GM06990 (cell line): ENCODE measurements at regions not wholly inside any gene's neighbourhood (a gene's known extent, or its start where the extent isn't known, plus 50 kb on each side); places are given as distances from the start of the nearest gene placed in this dataset.

Source experiments
- DNase-seq: peaks from one replicate; pipeline ENCODE4 v3.0.0-alpha.2; 2011; ENCODE audit not compliant: insufficient read length; ENCODE audit errors: extremely low read depth
- H3K27me3 ChIP-seq: replicated peaks from 2 replicates; pipeline ENCODE4 v1.6.0; 2011; ENCODE audit warnings: low read length; ENCODE audit not compliant: control insufficient read depth, insufficient read depth
- H3K36me3 ChIP-seq: 2 replicates; pipeline ENCODE4 v1.5.1; 2011; ENCODE audit warnings: low read length; ENCODE audit not compliant: control insufficient read depth, insufficient read depth
- H3K4me3 ChIP-seq: replicated peaks from 2 replicates; pipeline ENCODE4 v1.5.1; 2011; ENCODE audit warnings: low read depth, mild to moderate bottlenecking, control low read depth, low read length
- TF ChIP-seq, protein P1 (sequence below): IDR thresholded peaks from 2 replicates; pipeline ENCODE4 v1.5.1; 2011; ENCODE audit warnings: low read length, control low read depth, mild to moderate bottlenecking, inconsistent platforms; ENCODE audit not compliant: insufficient read depth, poor library complexity, severe bottlenecking

DNA sequence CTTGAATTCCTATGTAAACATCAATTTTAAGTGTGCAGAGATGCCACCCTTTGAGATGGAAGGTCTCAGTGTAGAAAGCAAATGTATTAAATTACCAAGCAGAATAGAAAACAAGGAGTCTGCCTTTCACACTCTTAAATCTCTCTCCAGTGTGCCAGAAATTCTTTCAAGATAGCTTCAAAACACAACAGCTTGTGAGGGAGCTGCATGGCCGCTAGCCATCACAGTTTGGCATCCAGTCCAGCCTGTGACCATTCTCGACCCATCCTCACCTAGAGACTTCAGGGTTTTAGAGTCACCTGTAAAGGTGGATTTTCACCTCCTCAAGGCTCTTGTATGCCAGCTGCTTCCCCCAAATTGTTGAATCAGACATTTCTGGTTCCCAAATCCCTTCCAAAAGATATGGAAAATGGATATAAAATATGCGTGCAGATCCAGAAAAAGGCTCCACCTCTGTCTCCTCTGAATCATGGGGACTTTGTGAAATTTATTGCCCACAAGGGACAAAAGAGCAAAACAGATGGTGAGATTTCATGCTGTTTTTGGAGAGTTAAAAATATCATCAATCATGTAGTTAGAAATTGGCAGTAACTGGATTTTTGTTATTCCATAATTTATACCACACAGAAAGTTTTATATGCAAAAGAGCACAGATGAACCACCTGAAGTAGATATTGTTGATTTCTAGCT, 114.2 kb upstream of the THRB start:
- TF ChIP-seq, protein P1, sequence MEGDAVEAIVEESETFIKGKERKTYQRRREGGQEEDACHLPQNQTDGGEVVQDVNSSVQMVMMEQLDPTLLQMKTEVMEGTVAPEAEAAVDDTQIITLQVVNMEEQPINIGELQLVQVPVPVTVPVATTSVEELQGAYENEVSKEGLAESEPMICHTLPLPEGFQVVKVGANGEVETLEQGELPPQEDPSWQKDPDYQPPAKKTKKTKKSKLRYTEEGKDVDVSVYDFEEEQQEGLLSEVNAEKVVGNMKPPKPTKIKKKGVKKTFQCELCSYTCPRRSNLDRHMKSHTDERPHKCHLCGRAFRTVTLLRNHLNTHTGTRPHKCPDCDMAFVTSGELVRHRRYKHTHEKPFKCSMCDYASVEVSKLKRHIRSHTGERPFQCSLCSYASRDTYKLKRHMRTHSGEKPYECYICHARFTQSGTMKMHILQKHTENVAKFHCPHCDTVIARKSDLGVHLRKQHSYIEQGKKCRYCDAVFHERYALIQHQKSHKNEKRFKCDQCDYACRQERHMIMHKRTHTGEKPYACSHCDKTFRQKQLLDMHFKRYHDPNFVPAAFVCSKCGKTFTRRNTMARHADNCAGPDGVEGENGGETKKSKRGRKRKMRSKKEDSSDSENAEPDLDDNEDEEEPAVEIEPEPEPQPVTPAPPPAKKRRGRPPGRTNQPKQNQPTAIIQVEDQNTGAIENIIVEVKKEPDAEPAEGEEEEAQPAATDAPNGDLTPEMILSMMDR, result no peak

DNA sequence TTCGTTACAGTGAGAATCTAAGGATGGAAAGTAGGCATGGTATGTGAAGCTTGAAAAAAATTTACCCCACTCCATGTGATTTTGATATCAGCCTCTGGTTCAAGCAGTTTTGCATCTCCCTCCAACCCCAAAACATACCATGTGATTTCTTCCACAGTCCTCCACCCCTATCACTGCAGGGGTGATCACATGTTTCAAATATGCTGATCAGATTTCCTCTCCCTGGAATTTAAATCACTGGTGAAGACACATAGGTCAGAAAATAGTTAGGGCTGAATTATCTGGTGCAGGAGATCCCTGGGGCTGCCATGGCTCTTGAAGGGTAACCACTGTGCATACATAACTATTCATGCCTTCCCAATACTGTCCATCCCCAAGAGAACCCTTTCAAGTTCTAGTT, 119.7 kb upstream of the THRB start:
- no peaks in the 10 kb centered on the region for H3K36me3 ChIP-seq
- H3K4me3 ChIP-seq, result no peak overlapping the region
- H3K27me3 ChIP-seq, result no peaks in the 10 kb centered on the region
- DNase-seq, result no peak
- TF ChIP-seq, protein P1, result no peak

More for the DNA sequence above, 114.2 kb upstream of the THRB start:
- H3K27me3 ChIP-seq, result no peaks in the 10 kb centered on the region
- no peaks in the 10 kb centered on the region for H3K36me3 ChIP-seq
- H3K4me3 ChIP-seq, result no peak overlapping the region
- no peak for DNase-seq

DNA sequence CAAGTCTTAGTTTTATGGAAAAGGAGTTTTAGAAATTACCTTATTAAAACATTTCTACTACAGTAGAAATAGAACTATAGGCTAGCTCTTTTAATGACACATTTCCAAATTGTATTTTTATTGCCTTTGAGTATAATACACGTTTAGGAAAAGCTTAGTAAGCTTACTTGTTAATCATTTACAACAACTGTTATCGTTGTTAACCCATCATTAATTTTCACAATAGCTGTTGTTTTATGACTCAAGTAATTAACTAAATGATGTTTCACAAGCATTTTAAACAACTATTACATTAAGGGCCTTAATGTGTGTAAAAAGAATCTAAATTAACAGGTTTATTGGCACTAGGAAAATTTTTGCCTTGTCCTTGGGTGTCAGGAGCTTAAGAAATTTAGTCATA, 120.5 kb upstream of the THRB start:
- H3K36me3 ChIP-seq, result no peaks in the 10 kb centered on the region
- no peak for DNase-seq
- TF ChIP-seq, protein P1, result no peak
- H3K4me3 ChIP-seq, result no peak overlapping the region
- H3K27me3 ChIP-seq, result no peaks in the 10 kb centered on the region

DNA sequence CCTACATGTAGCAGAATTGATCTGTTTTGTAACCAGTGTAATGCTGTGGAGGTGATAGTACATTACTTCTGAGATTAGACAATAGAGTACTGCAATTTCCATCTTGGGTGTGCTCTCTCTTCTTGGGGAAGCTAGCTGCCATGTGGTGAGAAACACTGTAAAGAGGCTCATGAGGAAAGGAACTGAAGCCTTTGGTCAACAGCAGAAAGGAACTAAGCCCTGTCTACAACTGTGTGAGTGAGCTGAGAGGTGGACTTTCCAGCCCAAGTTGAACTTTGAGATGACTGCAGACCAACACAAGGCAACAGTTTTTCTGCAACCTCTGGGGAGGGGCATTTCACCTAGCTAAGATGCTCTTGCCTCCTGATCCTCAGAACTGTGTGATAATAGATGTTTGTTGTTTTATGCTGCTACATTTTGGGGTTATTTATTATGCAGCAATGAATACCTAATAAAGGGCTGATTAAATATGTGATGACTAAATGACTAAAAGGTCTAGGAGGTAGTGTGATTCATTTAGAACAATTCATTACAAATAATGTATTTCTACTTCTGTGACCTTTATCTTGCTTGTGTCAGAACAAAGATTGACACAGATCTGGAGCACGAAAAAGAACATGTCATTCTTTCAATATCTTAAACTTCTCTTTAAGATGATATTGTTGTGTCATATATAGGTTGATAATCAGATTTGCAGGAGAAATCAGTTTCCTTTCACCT, 121.6 kb upstream of the THRB start:
- H3K27me3 ChIP-seq, result no peaks in the 10 kb centered on the region
- no peak overlapping the region for H3K4me3 ChIP-seq
- no peak for DNase-seq
- TF ChIP-seq, protein P1, result no peak
- H3K36me3 ChIP-seq, result no peaks in the 10 kb centered on the region

DNA sequence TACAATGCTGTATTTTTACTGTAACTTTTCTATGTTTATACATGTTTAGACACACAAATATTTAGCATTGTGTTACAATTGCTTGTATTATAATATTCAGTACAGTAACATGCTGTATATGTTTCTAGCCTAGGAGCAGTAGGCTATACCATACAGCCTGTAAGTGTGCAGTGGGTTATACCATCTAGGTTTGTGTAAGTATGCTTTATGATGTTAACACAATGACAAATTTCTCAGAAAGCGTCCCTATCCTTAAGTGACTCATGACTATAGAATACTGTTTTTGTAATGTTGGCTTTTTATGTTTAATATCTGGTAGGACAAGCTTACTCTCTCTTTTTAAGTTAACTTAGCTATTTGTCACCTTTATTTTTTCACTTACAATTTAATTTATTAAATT, 127.5 kb upstream of the THRB start:
- TF ChIP-seq, protein P1, result no peak
- DNase-seq, result no peak
- H3K27me3 ChIP-seq, result no peaks in the 10 kb centered on the region; the same call in 1 of the 2 replicates
- H3K4me3 ChIP-seq, result no peak overlapping the region
- no peaks in the 10 kb centered on the region for H3K36me3 ChIP-seq
